ENCODE measurements at regions not wholly inside any gene's neighbourhood (a gene's known extent, or its start where the extent isn't known, plus 50 kb on each side); places are given as distances from the start of the nearest gene placed in this dataset.
"Not testable (repeated sequence)": the region's sequence is repeated elsewhere in the genome, so short reads cannot be mapped to it uniquely, and the experiment has no call there.

DNA sequence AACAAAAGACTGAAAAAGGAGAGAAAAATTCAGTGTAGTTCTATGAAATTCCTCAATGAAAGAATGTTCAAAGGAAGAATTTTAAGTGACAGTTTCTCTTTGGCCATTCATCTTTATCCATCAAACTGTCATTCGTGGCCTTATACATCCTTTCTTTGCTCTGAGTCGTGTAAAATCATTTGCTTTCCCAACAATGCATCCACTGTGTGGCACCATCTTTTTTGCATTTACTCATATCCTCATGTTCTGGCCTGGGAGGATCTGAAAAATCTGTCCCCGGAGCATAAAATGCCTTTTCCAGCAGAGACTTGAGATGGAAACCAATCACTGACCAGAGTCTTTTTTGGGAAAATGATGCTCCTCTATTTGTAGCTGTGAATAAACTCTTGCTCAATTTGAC lies 240.3 kb upstream of the ETAA1 start:
- H3K27ac ChIP-seq = no peak overlapping the region

DNA sequence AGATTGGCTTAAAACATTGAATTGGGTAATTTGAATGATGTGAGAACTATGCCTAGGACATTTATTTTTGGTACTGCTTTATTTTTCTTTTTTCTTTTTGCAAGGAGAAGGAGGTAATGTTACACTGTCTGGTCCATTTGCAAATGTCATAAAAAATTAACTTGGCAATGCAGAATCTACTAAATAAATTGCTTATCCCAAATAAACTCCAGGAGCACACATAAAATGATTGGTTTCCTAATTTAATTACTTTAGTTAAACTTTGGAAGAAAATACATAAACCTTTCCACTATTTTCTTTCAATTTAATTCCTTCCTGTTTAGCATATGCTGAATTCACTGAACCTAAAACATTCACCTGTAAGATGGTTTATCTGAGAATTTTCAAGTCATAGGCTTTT lies 238.4 kb upstream of the ETAA1 start:
- no peak for TF ChIP-seq CTCF (conservative IDR thresholded peaks at IDR 0.05)
- no peak overlapping the region for H3K27ac ChIP-seq

More for the DNA sequence above, 240.3 kb upstream of the ETAA1 start:
- TF ChIP-seq CTCF (conservative IDR thresholded peaks at IDR 0.05) = no peak

DNA sequence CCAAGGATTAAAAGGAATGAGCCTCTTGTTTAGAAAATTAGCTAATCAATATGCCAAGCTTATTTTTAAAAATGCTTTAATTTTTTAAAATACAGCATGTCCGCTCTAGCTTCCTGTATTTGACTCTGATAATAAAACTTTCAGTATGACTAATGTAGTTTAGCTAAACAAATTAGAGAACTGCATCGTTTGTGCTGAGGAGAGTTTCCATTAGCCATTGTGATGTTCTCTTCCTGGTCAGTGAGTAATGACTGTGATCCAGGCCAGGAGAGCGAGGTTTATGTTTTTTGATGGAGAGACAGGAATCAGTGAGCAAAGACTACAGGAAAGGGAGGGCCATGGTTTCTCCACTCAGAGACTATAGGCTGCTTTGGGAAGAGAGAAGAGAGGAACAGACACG lies 237.2 kb upstream of the ETAA1 start:
- TF ChIP-seq CTCF (conservative IDR thresholded peaks at IDR 0.05) = no peak
- H3K27ac ChIP-seq = no peak overlapping the region

- H3K27ac ChIP-seq = no peak overlapping the region
- no peak for TF ChIP-seq CTCF (conservative IDR thresholded peaks at IDR 0.05)
Measured at GRCh38 chr2:67164771-67165522, 232.2 kb upstream of the ETAA1 start.

GRCh38 chr2:67165523-67165990 lies 231.6 kb upstream of the ETAA1 start:
- no peak for TF ChIP-seq CTCF (conservative IDR thresholded peaks at IDR 0.05)
- H3K27ac ChIP-seq = no peak overlapping the region

DNA sequence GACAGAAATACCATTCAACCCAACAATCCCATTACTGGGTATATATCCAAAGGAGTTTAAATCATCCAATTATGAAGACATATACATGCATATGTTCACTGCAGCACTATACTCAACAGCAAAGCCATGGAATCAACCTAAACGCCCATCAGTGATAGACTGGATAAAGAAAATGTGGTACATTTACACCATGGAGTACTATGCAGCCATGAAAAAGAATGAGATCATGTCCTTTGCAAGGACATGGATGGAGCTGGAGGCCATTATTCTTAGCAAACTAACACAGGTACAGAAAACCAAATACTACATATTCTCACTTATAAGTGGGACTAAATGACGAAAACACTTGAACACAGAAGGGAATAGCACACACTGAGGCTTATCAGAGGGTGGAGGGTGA lies 230.6 kb upstream of the ETAA1 start:
- H3K27ac ChIP-seq = not testable (repeated sequence)

- TF ChIP-seq CTCF (conservative IDR thresholded peaks at IDR 0.05) = no peak
- no peak overlapping the region for H3K27ac ChIP-seq
Measured at GRCh38 chr2:67169417-67170140, 227.6 kb upstream of the ETAA1 start.

- H3K27ac ChIP-seq = no peak overlapping the region
- TF ChIP-seq CTCF (conservative IDR thresholded peaks at IDR 0.05) = no peak
Measured at GRCh38 chr2:67179526-67179925, 217.6 kb upstream of the ETAA1 start.

Measured in VCaP (cell line).